OCI-LY7 (cell line): ENCODE measurements at regions not wholly inside any gene's neighbourhood (a gene's known extent, or its start where the extent isn't known, plus 50 kb on each side); places are given as distances from the start of the nearest gene placed in this dataset.

Experiments
- BruUV-seq: library from RNA; stranded (reverse); fragments of 400-500 nt; replicated peaks from 2 replicates; lab custom pipeline; 2021; lab: Mats Ljungman, UMichigan
- CTCF ChIA-PET: fragments of 300-600 bp; sonication (Branson Sonifier 250); formaldehyde crosslinking; loops from one replicate; lab custom pipeline; 2022; ENCODE audit warnings: antibody characterized with exemption; ENCODE audit not compliant: unreplicated experiment; lab: Charles Lee
- POLR2A ChIA-PET: fragments of 300-600 bp; sonication (Branson Sonifier 250); formaldehyde crosslinking; loops from one replicate; lab custom pipeline; 2022; ENCODE audit warnings: antibody characterized with exemption; lab: Charles Lee
- DNase-seq: peaks from one replicate; pipeline ENCODE4 v3.0.0-alpha.2; 2015; ENCODE audit warnings: low spot score
- H2AFZ ChIP-seq: fragments of 200-600 bp; sonication (generic), shearing (Covaris generic); 2 replicates; pipeline ENCODE4 v1.6.1; 2014; ENCODE audit warnings: mild to moderate bottlenecking, antibody characterized with exemption, low read length, moderate library complexity
- H3K27ac ChIP-seq: fragments of 200-600 bp; sonication (generic); 2 replicates; pipeline ENCODE4 v1.5.1; 2014; ENCODE audit warnings: mixed run types, low read depth, mild to moderate bottlenecking, moderate library complexity, low read length, inconsistent platforms; ENCODE audit not compliant: poor library complexity, severe bottlenecking
- H3K36me3 ChIP-seq: fragments of 200-600 bp; sonication (generic); 2 replicates; pipeline ENCODE4 v1.6.1; 2014; ENCODE audit warnings: mild to moderate bottlenecking, antibody characterized with exemption, low read length, moderate library complexity, mixed read lengths; ENCODE audit not compliant: insufficient read depth
- H3K4me1 ChIP-seq: fragments of 200-600 bp; sonication (generic); 2 replicates; pipeline ENCODE4 v1.5.1; 2014; ENCODE audit warnings: mild to moderate bottlenecking, low read length; ENCODE audit not compliant: insufficient read depth, poor library complexity, severe bottlenecking
- H3K4me2 ChIP-seq: fragments of 200-600 bp; sonication (generic); 2 replicates; pipeline ENCODE4 v1.6.1; 2014; ENCODE audit warnings: mild to moderate bottlenecking, low read length
- H3K4me3 ChIP-seq: fragments of 200-600 bp; sonication (generic); 2 replicates; pipeline ENCODE4 v1.5.1; 2014; ENCODE audit warnings: mild to moderate bottlenecking, low read depth, low read length; ENCODE audit not compliant: poor library complexity, severe bottlenecking
- H3K79me2 ChIP-seq: fragments of 200-600 bp; sonication (generic); 2 replicates; pipeline ENCODE4 v1.6.1; 2016; ENCODE audit warnings: low read depth, mild to moderate bottlenecking, low read length, moderate library complexity, mixed read lengths; ENCODE audit not compliant: insufficient read depth
- H3K9me2 ChIP-seq: fragments of 200-600 bp; sonication (generic); 2 replicates; pipeline ENCODE4 v1.6.1; 2016; ENCODE audit warnings: mild to moderate bottlenecking, low read length, mixed read lengths; ENCODE audit not compliant: insufficient read depth
- H3K9me3 ChIP-seq: fragments of 200-600 bp; sonication (generic); 2 replicates; pipeline ENCODE4 v1.6.1; 2014; ENCODE audit warnings: mild to moderate bottlenecking, mixed run types, low read length, mixed read lengths
- H4K20me1 ChIP-seq: fragments of 200-600 bp; sonication (generic); 2 replicates; pipeline ENCODE4 v1.6.1; 2014; ENCODE audit warnings: mild to moderate bottlenecking, antibody characterized with exemption, low read length, moderate library complexity, mixed read lengths; ENCODE audit not compliant: insufficient read depth
- CTCF ChIP-seq: fragments of 200-600 bp; sonication (generic); conservative IDR thresholded peaks from 2 replicates; pipeline ENCODE4 v1.5.1; 2014; ENCODE audit warnings: mild to moderate bottlenecking, antibody characterized with exemption, low read length, moderate library complexity, mixed read lengths
- EZH2phosphoT487 ChIP-seq: fragments of 200-600 bp; sonication (generic); IDR thresholded peaks from 2 replicates; pipeline ENCODE4 v1.6.1; 2018; ENCODE audit warnings: low read depth, borderline replicate concordance, mild to moderate bottlenecking, mixed run types, antibody characterized with exemption, low read length, moderate library complexity, mixed read lengths
- intact Hi-C: fragments of 100-400 bp; cut with micrococcal nuclease; formaldehyde crosslinking; loops from one replicate; pipeline ENCODE4 v1.10.0; 2022; ENCODE audit not compliant: unreplicated experiment

DNA sequence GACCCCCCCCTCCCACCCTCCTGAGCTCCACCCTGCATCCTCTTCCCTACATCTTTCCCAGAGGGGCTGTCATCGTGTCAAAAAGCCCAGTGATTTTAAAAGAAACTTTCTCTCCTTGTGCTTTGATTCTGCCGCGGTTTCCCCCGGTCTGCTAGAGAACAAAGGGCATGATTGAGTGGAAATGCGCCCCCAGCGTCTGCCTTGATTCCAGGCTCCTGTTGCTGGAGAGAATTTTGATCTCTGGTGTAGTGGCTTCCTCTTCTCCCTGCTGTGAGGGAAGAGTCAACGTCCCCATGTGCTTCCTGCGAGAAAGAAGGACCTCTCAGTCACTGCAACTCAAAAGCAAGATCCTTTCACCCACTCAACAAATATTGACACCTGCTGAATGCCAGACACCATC lies 61.9 kb upstream of the RAPGEF1 start:
- Histone ChIP-seq H3K4me1 (no peaks in the 10 kb centered on the region), H3K36me3 (no peaks in the 10 kb centered on the region), H3K9me3 (no peaks in the 10 kb centered on the region), H2AFZ (no peak overlapping the region), H3K9me2 (no peaks in the 10 kb centered on the region), H3K4me3 (no peak overlapping the region), H3K4me2 (no peak overlapping the region), H4K20me1 (no peaks in the 10 kb centered on the region; the same call in 1 of the 2 replicates), H3K27ac (no peak overlapping the region), H3K79me2 (no peaks in the 10 kb centered on the region)
- POLR2A ChIA-PET, result no interaction called here
- intact Hi-C loops, result no loop called here
- CTCF ChIA-PET, result no interaction called here
- no peak for DNase-seq
- no TSS peak for BruUV-seq
- TF ChIP-seq EZH2phosphoT487, result no peak
- peak; percentile 52 for TF ChIP-seq CTCF

DNA sequence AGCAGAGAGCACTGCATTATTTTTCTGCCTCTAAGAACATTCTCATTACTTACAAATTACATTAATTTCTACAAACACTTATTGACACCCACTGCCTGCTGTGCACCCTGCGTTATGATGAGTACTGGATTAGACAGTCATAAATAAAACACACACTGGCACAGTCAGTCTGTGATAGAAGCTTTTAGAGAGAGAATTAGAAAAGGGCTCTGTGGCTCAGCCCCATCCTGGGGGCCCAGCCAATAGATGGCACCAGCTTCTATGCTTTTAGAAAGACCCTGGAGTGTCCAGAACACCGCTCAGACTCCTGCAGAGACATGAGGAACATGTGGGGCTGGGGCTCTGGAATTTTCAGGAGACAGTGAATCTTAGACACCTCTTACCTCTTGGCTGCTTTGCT lies 61.0 kb upstream of the RAPGEF1 start:
- no peak overlapping the region for H2AFZ ChIP-seq
- no peak overlapping the region for H3K4me3 ChIP-seq
- DNase-seq, result no peak
- H3K27ac ChIP-seq, result no peak overlapping the region
- TF ChIP-seq CTCF, result no peak
- no peak for TF ChIP-seq EZH2phosphoT487
- H3K36me3 ChIP-seq, result no peaks in the 10 kb centered on the region
- H3K79me2 ChIP-seq, result no peaks in the 10 kb centered on the region
- no peaks in the 10 kb centered on the region; the same call in 1 of the 2 replicates for H4K20me1 ChIP-seq
- no peaks in the 10 kb centered on the region for H3K4me1 ChIP-seq
- CTCF ChIA-PET, result no interaction called here
- no peaks in the 10 kb centered on the region for H3K9me2 ChIP-seq
- intact Hi-C loops, result no loop called here
- POLR2A ChIA-PET, result no interaction called here
- no TSS peak for BruUV-seq
- H3K4me2 ChIP-seq, result no peak overlapping the region
- no peaks in the 10 kb centered on the region for H3K9me3 ChIP-seq

DNA sequence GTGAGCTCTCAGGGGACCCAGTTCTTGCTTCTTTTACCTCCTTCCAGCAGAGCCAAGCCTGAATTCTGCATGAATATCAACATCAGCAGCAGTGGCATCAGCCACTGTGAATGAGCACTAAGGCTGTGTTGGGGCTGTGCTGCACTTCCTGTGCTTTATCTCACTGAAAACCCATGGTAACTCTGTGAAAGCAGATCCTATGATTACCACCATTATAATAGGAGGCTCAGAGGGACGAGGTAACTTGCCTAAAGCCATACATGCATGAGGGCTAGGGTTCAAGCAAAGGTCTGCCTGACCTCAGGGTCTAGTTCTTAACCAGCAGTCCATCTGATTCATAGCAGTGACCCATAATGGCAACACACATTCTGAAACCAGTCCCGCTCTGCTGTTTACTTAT lies 60.5 kb upstream of the RAPGEF1 start:
- Histone ChIP-seq H3K4me2 (no peak overlapping the region), H3K9me2 (no peaks in the 10 kb centered on the region), H3K4me1 (no peaks in the 10 kb centered on the region), H3K79me2 (no peaks in the 10 kb centered on the region), H3K9me3 (no peaks in the 10 kb centered on the region), H4K20me1 (no peaks in the 10 kb centered on the region; the same call in 1 of the 2 replicates), H3K36me3 (no peaks in the 10 kb centered on the region), H3K27ac (no peak overlapping the region), H2AFZ (no peak overlapping the region), H3K4me3 (no peak overlapping the region)
- ChIA-PET CTCF (no interaction called here), POLR2A (no interaction called here)
- DNase-seq, result no peak
- no TSS peak for BruUV-seq
- TF ChIP-seq EZH2phosphoT487, result no peak
- TF ChIP-seq CTCF, result no peak
- intact Hi-C loops, result no loop called here
